ENCODE measurements at regions not wholly inside any gene's neighbourhood (a gene's known extent, or its start where the extent isn't known, plus 50 kb on each side); places are given as distances from the start of the nearest gene placed in this dataset.
"Not testable (repeated sequence)": the region's sequence is repeated elsewhere in the genome, so short reads cannot be mapped to it uniquely, and the experiment has no call there.

- no peak for DNase-seq (ENCODE audit: low spot score)
These were observed 459.5 kb upstream of the PDE3A start for GRCh38 chr12:19908830-19909229.

- no peak for DNase-seq (ENCODE audit: low spot score)
These were observed 458.9 kb upstream of the PDE3A start for GRCh38 chr12:19909418-19909817.

GRCh38 chr12:19910681-19911080 is 457.7 kb upstream of the PDE3A start:
- DNase-seq (ENCODE audit: low spot score): no peak

GRCh38 chr12:19912991-19913390 is 455.3 kb upstream of the PDE3A start:
- no peak for DNase-seq (ENCODE audit: low spot score)

GRCh38 chr12:19915392-19916195 is 452.7 kb upstream of the PDE3A start:
- DNase-seq (ENCODE audit: low spot score): no peak

GRCh38 chr12:19916196-19916753 is 452.1 kb upstream of the PDE3A start:
- DNase-seq (ENCODE audit: low spot score): no peak

- no peak for DNase-seq (ENCODE audit: low spot score)
These were observed 451.4 kb upstream of the PDE3A start for GRCh38 chr12:19916974-19917373.

GRCh38 chr12:19921716-19922115 is 446.6 kb upstream of the PDE3A start:
- DNase-seq (ENCODE audit: low spot score): not testable (repeated sequence)

- DNase-seq (ENCODE audit: low spot score): no peak
These were observed 445.6 kb upstream of the PDE3A start for GRCh38 chr12:19922717-19923116.

GRCh38 chr12:19924360-19924759 is 444.0 kb upstream of the PDE3A start:
- no peak for DNase-seq (ENCODE audit: low spot score)

- DNase-seq (ENCODE audit: low spot score): no peak
These were observed 442.5 kb upstream of the PDE3A start for GRCh38 chr12:19925841-19926240.

GRCh38 chr12:19926266-19926665 is 442.1 kb upstream of the PDE3A start:
- DNase-seq (ENCODE audit: low spot score): no peak

GRCh38 chr12:19927661-19928060 is 440.7 kb upstream of the PDE3A start:
- no peak for DNase-seq (ENCODE audit: low spot score)

- DNase-seq (ENCODE audit: low spot score): no peak
These were observed 435.9 kb upstream of the PDE3A start for GRCh38 chr12:19932413-19932812.

GRCh38 chr12:19933924-19934323 is 434.4 kb upstream of the PDE3A start:
- no peak for DNase-seq (ENCODE audit: low spot score)

GRCh38 chr12:19937161-19937560 is 431.2 kb upstream of the PDE3A start:
- DNase-seq (ENCODE audit: low spot score): no peak

GRCh38 chr12:19938031-19938430 is 430.3 kb upstream of the PDE3A start:
- no peak for DNase-seq (ENCODE audit: low spot score)

GRCh38 chr12:19938491-19938890 is 429.8 kb upstream of the PDE3A start:
- no peak for DNase-seq (ENCODE audit: low spot score)

- no peak for DNase-seq (ENCODE audit: low spot score)
These were observed 428.1 kb upstream of the PDE3A start for GRCh38 chr12:19940267-19940666.

- DNase-seq (ENCODE audit: low spot score): no peak
These were observed 427.2 kb upstream of the PDE3A start for GRCh38 chr12:19941096-19941495.

- no peak for DNase-seq (ENCODE audit: low spot score)
These were observed 422.5 kb upstream of the PDE3A start for GRCh38 chr12:19945559-19946435.

- no peak for DNase-seq (ENCODE audit: low spot score)
These were observed 421.8 kb upstream of the PDE3A start for GRCh38 chr12:19946550-19946949.

- DNase-seq (ENCODE audit: low spot score): no peak
These were observed 421.0 kb upstream of the PDE3A start for GRCh38 chr12:19947344-19947743.
